Esophagus muscularis mucosa (tissue), 4 donors: ENCODE measurements at regions not wholly inside any gene's neighbourhood (a gene's known extent, or its start where the extent isn't known, plus 50 kb on each side); places are given as distances from the start of the nearest gene placed in this dataset.

Experiments used
- DNase-seq: peaks from one replicate; pipeline ENCODE4 v3.0.0-alpha.2; 2017; ENCODE audit errors: extremely low spot score
- H3K27ac ChIP-seq, 4 donors: fragments of 200-600 bp; sonication (generic); replicated peaks in 1 of 4; 1 replicate in 3 of 4; 2 replicates in 1 of 4; pipeline ENCODE4 v1.5.1; 2016 to 2019; ENCODE audit warnings: mild to moderate bottlenecking in 1 of 4
- H3K27me3 ChIP-seq, 4 donors: fragments of 200-600 bp; sonication (generic); one replicate each; pipeline versions ENCODE4 v1.5.1 to v1.6.0; 2016 to 2019
- H3K36me3 ChIP-seq, 4 donors: fragments of 200-600 bp; sonication (generic); one replicate each; pipeline ENCODE4 v1.5.1; 2016 to 2019
- H3K4me1 ChIP-seq, 4 donors: fragments of 200-600 bp; sonication (generic); one replicate each; pipeline ENCODE4 v1.5.1; 2016 to 2019
- H3K4me3 ChIP-seq, 4 donors: fragments of 200-600 bp; sonication (generic); 1 replicate in 2 of 4; 2 replicates in 2 of 4; pipeline ENCODE4 v1.5.1; 2016 to 2019; ENCODE audit warnings: mild to moderate bottlenecking in 4 of 4, moderate library complexity in 1 of 4
- H3K9me3 ChIP-seq, 4 donors: fragments of 200-600 bp; sonication (generic); 1 replicate in 3 of 4; 2 replicates in 1 of 4; pipeline ENCODE4 v1.5.1; 2016 to 2019
- CTCF ChIP-seq, 3 experiments: fragments of 200-600 bp in 2 of 3; fragments of 450-650 bp in 1 of 3; sonication (generic) in 2 of 3; IDR thresholded peaks; one replicate each; pipeline ENCODE4 v1.5.1; 2017 to 2019; ENCODE audit warnings: antibody characterized with exemption in 3 of 3, mild to moderate bottlenecking in 2 of 3, moderate library complexity in 1 of 3
- EP300 ChIP-seq: sonication (generic); formaldehyde crosslinking; IDR thresholded peaks from one replicate; pipeline ENCODE4 v1.6.1; 2017; ENCODE audit warnings: antibody characterized with exemption
- POLR2A ChIP-seq: fragments of 450-650 bp; IDR thresholded peaks from one replicate; pipeline ENCODE4 v1.6.1; 2017; ENCODE audit warnings: antibody characterized with exemption, moderate library complexity, mild to moderate bottlenecking, low read depth
- POLR2AphosphoS5 ChIP-seq, 2 donors: sonication (generic); formaldehyde crosslinking; IDR thresholded peaks; one replicate each; pipeline ENCODE4 v1.6.1; 2017; ENCODE audit warnings: antibody characterized with exemption in 2 of 2
- WGBS: methylation state at CpG from one replicate; pipeline ENCODE4 v1.1.5; 2018; 5-methylcytosine and 5-hydroxymethylcytosine counted together
- intact Hi-C: fragments of 100-400 bp; cut with DNase I; formaldehyde crosslinking; loops from one replicate; pipeline ENCODE4 v1.15.1; 2023

GRCh38 chrX:139201924-139202323, 328.6 kb upstream of the F9 start:
- Histone ChIP-seq H3K4me3 (no peak overlapping the region), H3K36me3 (no peaks in the 10 kb centered on the region), H3K4me1 (peaks cover 0 to 21% (median 13%) of the 10 kb centered on the region in 4 donors), H3K27ac (no peak overlapping the region), H3K9me3 (peaks cover 0 to 8% (median 0%) of the 10 kb centered on the region in 4 donors), H3K27me3 (peaks cover 0 to 23% (median 11%) of the 10 kb centered on the region in 4 donors)
- TF ChIP-seq POLR2AphosphoS5 (IDR thresholded peaks at IDR 0.05) (no peak), POLR2A (no peak), EP300 (no peak)
- WGBS, result 70% methylated on average over 4 of the region's 4 CpGs
- intact Hi-C loops, result no loop called here
- no peak for DNase-seq

- DNase-seq, result no peak
- Histone ChIP-seq H3K4me1 (peaks cover 0 to 21% (median 13%) of the 10 kb centered on the region in 4 donors), H3K4me3 (no peak overlapping the region), H3K9me3 (peaks cover 0 to 8% (median 0%) of the 10 kb centered on the region in 4 donors), H3K27ac (no peak overlapping the region), H3K36me3 (no peaks in the 10 kb centered on the region), H3K27me3 (peaks cover 0 to 23% (median 7%) of the 10 kb centered on the region in 4 donors)
- intact Hi-C loops, result no loop called here
- TF ChIP-seq EP300 (no peak), CTCF (IDR thresholded peaks at IDR 0.05) (no peak), POLR2AphosphoS5 (IDR thresholded peaks at IDR 0.05) (no peak), POLR2A (no peak)
- WGBS, result 52% methylated on average over 6 of the region's 6 CpGs
Observed at GRCh38 chrX:139200793-139201192, 329.7 kb upstream of the F9 start.

- H3K4me1 ChIP-seq, result peaks cover 0 to 18% (median 11%) of the 10 kb centered on the region in 4 donors
- H3K4me3 ChIP-seq, result no peak overlapping the region
- DNase-seq, result no peak
- peaks cover 0 to 8% (median 0%) of the 10 kb centered on the region in 4 donors for H3K9me3 ChIP-seq
- intact Hi-C loops, result no loop called here
- peaks cover 0 to 21% (median 6%) of the 10 kb centered on the region in 4 donors for H3K27me3 ChIP-seq
- TF ChIP-seq EP300 (no peak), POLR2AphosphoS5 (IDR thresholded peaks at IDR 0.05) (no peak), CTCF (IDR thresholded peaks at IDR 0.05) (no peak), POLR2A (no peak)
- H3K27ac ChIP-seq, result no peak overlapping the region
- H3K36me3 ChIP-seq, result no peaks in the 10 kb centered on the region
- 44% methylated on average over 2 of the region's 2 CpGs for WGBS
Observed at GRCh38 chrX:139200346-139200745, 330.2 kb upstream of the F9 start.

- H3K27me3 ChIP-seq, result peaks cover 0 to 19% (median 4%) of the 10 kb centered on the region in 4 donors
Observed at GRCh38 chrX:139199933-139200332, 330.6 kb upstream of the F9 start.

GRCh38 chrX:139198936-139199335, 331.6 kb upstream of the F9 start:
- no peak for DNase-seq
- H3K27me3 ChIP-seq, result peaks cover 0 to 22% (median 5%) of the 10 kb centered on the region in 4 donors
- TF ChIP-seq CTCF (IDR thresholded peaks at IDR 0.05), result no peak
- TF ChIP-seq POLR2AphosphoS5 (IDR thresholded peaks at IDR 0.05), result no peak
- TF ChIP-seq EP300, result no peak
- no peak for TF ChIP-seq POLR2A
- H3K9me3 ChIP-seq, result peaks cover 0 to 3% (median 0%) of the 10 kb centered on the region in 4 donors
- H3K4me3 ChIP-seq, result no peak overlapping the region
- intact Hi-C loops, result no loop called here
- H3K4me1 ChIP-seq, result peaks cover 0 to 16% (median 8%) of the 10 kb centered on the region in 4 donors
- H3K27ac ChIP-seq, result no peak overlapping the region
- H3K36me3 ChIP-seq, result no peaks in the 10 kb centered on the region

More at GRCh38 chrX:139199933-139200332, 330.6 kb upstream of the F9 start:
- Histone ChIP-seq H3K4me1 (peaks cover 0 to 14% (median 9%) of the 10 kb centered on the region in 4 donors), H3K36me3 (no peaks in the 10 kb centered on the region), H3K27ac (no peak overlapping the region), H3K9me3 (peaks cover 0 to 8% (median 0%) of the 10 kb centered on the region in 4 donors), H3K4me3 (no peak overlapping the region)
- WGBS, result 85% methylated on average over 2 of the region's 2 CpGs
- intact Hi-C loops, result no loop called here
- DNase-seq, result no peak
- no peak for TF ChIP-seq EP300
- no peak for TF ChIP-seq CTCF (IDR thresholded peaks at IDR 0.05)
- TF ChIP-seq POLR2A, result no peak
- TF ChIP-seq POLR2AphosphoS5 (IDR thresholded peaks at IDR 0.05), result no peak
